SW 1271 (cell line): ENCODE measurements at regions not wholly inside any gene's neighbourhood (a gene's known extent, or its start where the extent isn't known, plus 50 kb on each side); places are given as distances from the start of the nearest gene placed in this dataset.

Experiments used
- DNase-seq, 2 experiments: peaks; one replicate each; lab custom pipeline; 2025; lab: John Stamatoyannopoulos, UW

- no peak for DNase-seq
Measured at GRCh38 chr1:221201773-221202172, 322.5 kb downstream of the HLX start.

- DNase-seq = peak; percentile 1 to 41
Measured at GRCh38 chr1:221203224-221204054, 324.2 kb downstream of the HLX start.

GRCh38 chr1:221204055-221204833 is 325.0 kb downstream of the HLX start:
- DNase-seq = no peak

GRCh38 chr1:221206076-221206475 is 326.8 kb downstream of the HLX start:
- no peak for DNase-seq

GRCh38 chr1:221212926-221213325 is 333.7 kb downstream of the HLX start:
- no peak for DNase-seq

GRCh38 chr1:221217029-221217428 is 337.8 kb downstream of the HLX start:
- no peak for DNase-seq

- no peak for DNase-seq
Measured at GRCh38 chr1:221223281-221223680, 344.0 kb downstream of the HLX start.

GRCh38 chr1:221227460-221227859 is 348.2 kb downstream of the HLX start:
- no peak for DNase-seq

GRCh38 chr1:221227872-221228337 is 348.7 kb downstream of the HLX start:
- DNase-seq = no peak

- no peak for DNase-seq
Measured at GRCh38 chr1:221228594-221228993, 349.4 kb downstream of the HLX start.

- no peak for DNase-seq
Measured at GRCh38 chr1:221230605-221231004, 351.4 kb downstream of the HLX start.

GRCh38 chr1:221234791-221235190 is 355.5 kb downstream of the HLX start:
- DNase-seq = no peak

- no peak for DNase-seq
Measured at GRCh38 chr1:221237587-221237986, 358.3 kb downstream of the HLX start.

- no peak for DNase-seq
Measured at GRCh38 chr1:221239181-221239580, 359.9 kb downstream of the HLX start.

GRCh38 chr1:221239792-221240191 is 360.5 kb downstream of the HLX start:
- DNase-seq = no peak

GRCh38 chr1:221240690-221241089 is 361.4 kb downstream of the HLX start:
- no peak for DNase-seq

- DNase-seq = no peak
Measured at GRCh38 chr1:221241157-221241556, 361.9 kb downstream of the HLX start.

- DNase-seq = no peak
Measured at GRCh38 chr1:221241592-221241991, 362.3 kb downstream of the HLX start.

GRCh38 chr1:221246067-221246466 is 366.8 kb downstream of the HLX start:
- DNase-seq = no peak

- DNase-seq = no peak
Measured at GRCh38 chr1:221246628-221247415, 367.6 kb downstream of the HLX start.

- no peak for DNase-seq
Measured at GRCh38 chr1:221251580-221251979, 372.3 kb downstream of the HLX start.

GRCh38 chr1:221254813-221255212 is 375.6 kb downstream of the HLX start:
- no peak for DNase-seq
